A673 (cell line): ENCODE measurements at regions not wholly inside any gene's neighbourhood (a gene's known extent, or its start where the extent isn't known, plus 50 kb on each side); places are given as distances from the start of the nearest gene placed in this dataset.

Experiments
- CTCF ChIP-seq: fragments of 300-800, 200-600 bp; sonication (generic); conservative IDR thresholded peaks from 2 replicates; pipeline ENCODE4 v1.5.1; 2017; ENCODE audit warnings: low read depth, mild to moderate bottlenecking, antibody characterized with exemption, low read length, moderate library complexity, mixed read lengths
- EZH2 ChIP-seq: fragments of 200-600 bp; sonication (generic); IDR thresholded peaks from 2 replicates; pipeline ENCODE4 v1.6.1; 2017; ENCODE audit warnings: borderline replicate concordance, low read depth, mild to moderate bottlenecking, mixed read lengths, antibody characterized with exemption, low read length; ENCODE audit not compliant: poor library complexity, severe bottlenecking

- TF ChIP-seq CTCF (no peak), EZH2 (no peak)
Observed at GRCh38 chrX:63932907-63933306, 147.9 kb upstream of the ARHGEF9 start.
